ENCODE measurements at regions not wholly inside any gene's neighbourhood (a gene's known extent, or its start where the extent isn't known, plus 50 kb on each side); places are given as distances from the start of the nearest gene placed in this dataset.

DNA sequence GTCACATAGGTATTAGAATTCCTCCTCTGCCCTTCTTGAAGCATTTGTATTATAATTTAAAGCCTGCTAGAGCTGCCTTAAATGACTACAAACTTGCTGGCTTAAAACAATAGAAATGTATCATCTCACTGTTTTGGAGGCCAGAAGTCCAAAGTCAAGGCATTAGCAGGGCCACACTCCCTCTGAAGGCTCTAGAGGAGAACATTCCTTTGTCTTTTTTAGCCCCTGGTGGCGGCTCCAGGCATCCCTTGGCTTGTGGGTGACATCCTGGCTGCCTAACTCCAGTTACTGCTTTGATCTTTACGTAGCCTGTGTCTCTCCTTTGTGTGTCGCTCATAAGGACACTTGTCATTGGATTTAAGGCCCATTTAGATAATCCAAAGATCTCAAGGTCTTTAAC, 186.6 kb upstream of the SALL1 start:
- TF ChIP-seq POLR2AphosphoS5 (IDR thresholded peaks at IDR 0.05; ENCODE audit: low read depth, low read length) (no peak), POLR2A (IDR thresholded peaks at IDR 0.05; ENCODE audit: low read depth, low read length) (no peak), TAF1 (IDR thresholded peaks at IDR 0.05; ENCODE audit: borderline replicate concordance, low read depth, low read length) (no peak)

All from GM12892 (cell line).